Nephron progenitor cell (in vitro differentiated cells): ENCODE measurements at regions not wholly inside any gene's neighbourhood (a gene's known extent, or its start where the extent isn't known, plus 50 kb on each side); places are given as distances from the start of the nearest gene placed in this dataset.

Source experiments
- DNase-seq: peaks from one replicate; pipeline ENCODE4 v3.0.0; 2021
- H3K27ac Mint-ChIP-seq: 2 replicates; pipeline ENCODE4 v1.8.0; 2021; ENCODE audit warnings: mild to moderate bottlenecking, moderate library complexity, mixed read lengths
- H3K27me3 Mint-ChIP-seq: 2 replicates; pipeline ENCODE4 v1.8.0; 2021; ENCODE audit warnings: mild to moderate bottlenecking, low read depth, mixed read lengths; ENCODE audit not compliant: poor library complexity
- H3K36me3 Mint-ChIP-seq: 2 replicates; pipeline ENCODE4 v1.8.0; 2021; ENCODE audit warnings: low read depth, mixed read lengths
- H3K4me1 Mint-ChIP-seq: 2 replicates; pipeline ENCODE4 v1.8.0; 2021; ENCODE audit warnings: mixed read lengths
- H3K4me3 Mint-ChIP-seq: 2 replicates; pipeline ENCODE4 v1.8.0; 2021; ENCODE audit warnings: mild to moderate bottlenecking, moderate library complexity, mixed read lengths
- H3K9me3 Mint-ChIP-seq: 2 replicates; pipeline ENCODE4 v1.8.0; 2021; ENCODE audit warnings: mild to moderate bottlenecking, moderate library complexity, mixed read lengths
- TF ChIP-seq, protein P1 (sequence below): fragments of 200-600 bp; sonication (generic); IDR thresholded peaks from 2 replicates; pipeline ENCODE4 v1.5.0; 2021; ENCODE audit warnings: antibody characterized with exemption

DNA sequence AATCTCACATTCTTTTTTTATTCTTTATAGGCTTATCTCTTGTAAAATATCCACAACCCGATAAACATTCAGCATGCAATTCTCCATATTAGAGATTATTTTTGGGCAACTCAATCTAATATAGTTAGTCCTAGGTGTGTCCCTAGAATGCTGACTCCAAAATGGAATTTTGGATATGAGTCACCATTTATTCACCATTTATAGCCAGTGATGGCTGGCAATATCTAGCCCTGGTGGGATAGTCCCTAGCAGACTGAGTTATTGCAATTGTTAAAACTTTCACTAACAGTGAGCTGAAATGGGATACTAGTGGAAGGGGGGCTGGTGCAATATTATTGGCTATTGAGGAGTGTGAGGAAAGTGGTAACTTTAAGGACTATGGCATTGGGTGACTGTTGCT, 401.6 kb downstream of the SLC4A3 start:
- TF ChIP-seq, protein P1, sequence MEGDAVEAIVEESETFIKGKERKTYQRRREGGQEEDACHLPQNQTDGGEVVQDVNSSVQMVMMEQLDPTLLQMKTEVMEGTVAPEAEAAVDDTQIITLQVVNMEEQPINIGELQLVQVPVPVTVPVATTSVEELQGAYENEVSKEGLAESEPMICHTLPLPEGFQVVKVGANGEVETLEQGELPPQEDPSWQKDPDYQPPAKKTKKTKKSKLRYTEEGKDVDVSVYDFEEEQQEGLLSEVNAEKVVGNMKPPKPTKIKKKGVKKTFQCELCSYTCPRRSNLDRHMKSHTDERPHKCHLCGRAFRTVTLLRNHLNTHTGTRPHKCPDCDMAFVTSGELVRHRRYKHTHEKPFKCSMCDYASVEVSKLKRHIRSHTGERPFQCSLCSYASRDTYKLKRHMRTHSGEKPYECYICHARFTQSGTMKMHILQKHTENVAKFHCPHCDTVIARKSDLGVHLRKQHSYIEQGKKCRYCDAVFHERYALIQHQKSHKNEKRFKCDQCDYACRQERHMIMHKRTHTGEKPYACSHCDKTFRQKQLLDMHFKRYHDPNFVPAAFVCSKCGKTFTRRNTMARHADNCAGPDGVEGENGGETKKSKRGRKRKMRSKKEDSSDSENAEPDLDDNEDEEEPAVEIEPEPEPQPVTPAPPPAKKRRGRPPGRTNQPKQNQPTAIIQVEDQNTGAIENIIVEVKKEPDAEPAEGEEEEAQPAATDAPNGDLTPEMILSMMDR = no peak
- H3K4me1 Mint-ChIP-seq = peaks cover 7% of the 10 kb centered on the region
- no peak overlapping the region for H3K4me3 Mint-ChIP-seq
- no peaks in the 10 kb centered on the region for H3K27me3 Mint-ChIP-seq
- no peaks in the 10 kb centered on the region for H3K36me3 Mint-ChIP-seq
- H3K27ac Mint-ChIP-seq = no peak overlapping the region
- DNase-seq = no peak
- peaks cover under 1% of the 10 kb centered on the region for H3K9me3 Mint-ChIP-seq

DNA sequence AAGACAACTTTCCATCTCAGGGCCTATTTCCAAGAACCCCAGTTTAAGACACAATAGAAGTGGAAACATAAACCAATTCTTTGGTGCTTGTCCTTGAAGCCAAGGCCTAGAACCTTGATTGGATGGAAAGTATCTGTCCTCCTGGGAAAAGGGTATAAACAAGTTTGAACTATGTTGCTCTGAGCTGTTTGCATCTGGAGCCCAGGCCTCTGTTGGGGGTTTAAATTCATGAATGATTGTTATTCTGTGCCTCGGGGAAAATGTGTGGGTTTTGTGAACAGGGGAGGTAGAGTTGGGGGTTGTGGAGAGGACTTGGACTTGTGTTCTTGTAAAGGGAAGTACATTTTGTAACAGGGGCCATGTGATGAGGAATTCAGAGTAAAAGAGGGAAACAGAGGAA, 406.1 kb downstream of the SLC4A3 start:
- Mint-ChIP-seq H3K4me3 (no peak overlapping the region), H3K4me1 (peaks cover 11% of the 10 kb centered on the region), H3K27me3 (no peaks in the 10 kb centered on the region), H3K36me3 (no peaks in the 10 kb centered on the region), H3K27ac (no peak overlapping the region), H3K9me3 (peaks cover 7% of the 10 kb centered on the region)
- TF ChIP-seq, protein P1 = no peak
- DNase-seq = no peak

DNA sequence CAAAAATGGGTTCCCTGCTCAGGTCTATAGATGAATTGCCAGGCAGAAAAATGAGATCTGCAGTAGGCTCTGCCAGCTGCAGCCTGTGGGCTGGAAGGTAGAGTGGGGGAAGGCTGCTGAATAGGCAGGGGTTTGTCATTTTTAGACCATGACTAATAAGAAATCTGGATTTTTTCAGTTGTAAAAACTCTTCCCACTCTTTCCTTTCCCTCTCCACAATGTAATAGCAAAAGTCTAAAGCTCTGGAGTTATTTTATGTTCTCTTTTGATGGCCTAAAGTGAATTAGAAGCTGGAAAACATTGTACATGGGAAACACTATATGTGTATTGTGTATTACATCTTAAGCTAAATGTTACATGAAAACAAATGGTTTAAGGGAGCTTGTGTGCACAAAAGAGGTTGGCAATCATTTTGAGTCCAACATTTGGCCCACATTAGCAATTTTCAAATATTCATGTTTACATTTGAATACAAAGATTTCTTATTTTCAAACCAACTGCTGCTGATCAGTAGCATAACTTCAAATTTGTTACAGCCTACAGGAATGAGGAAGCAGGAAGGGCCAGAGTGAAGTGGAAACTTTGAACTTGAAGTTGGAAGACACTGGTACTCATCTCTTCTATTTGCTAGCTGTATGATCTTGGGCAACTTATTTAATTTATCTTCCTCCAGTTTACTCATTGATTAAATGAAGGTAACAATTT, 407.1 kb downstream of the SLC4A3 start:
- Mint-ChIP-seq H3K9me3 (peaks cover 7% of the 10 kb centered on the region), H3K4me1 (peaks cover 11% of the 10 kb centered on the region), H3K27ac (no peak overlapping the region), H3K27me3 (no peaks in the 10 kb centered on the region), H3K4me3 (no peak overlapping the region), H3K36me3 (no peaks in the 10 kb centered on the region)
- TF ChIP-seq, protein P1 = no peak
- DNase-seq = no peak

DNA sequence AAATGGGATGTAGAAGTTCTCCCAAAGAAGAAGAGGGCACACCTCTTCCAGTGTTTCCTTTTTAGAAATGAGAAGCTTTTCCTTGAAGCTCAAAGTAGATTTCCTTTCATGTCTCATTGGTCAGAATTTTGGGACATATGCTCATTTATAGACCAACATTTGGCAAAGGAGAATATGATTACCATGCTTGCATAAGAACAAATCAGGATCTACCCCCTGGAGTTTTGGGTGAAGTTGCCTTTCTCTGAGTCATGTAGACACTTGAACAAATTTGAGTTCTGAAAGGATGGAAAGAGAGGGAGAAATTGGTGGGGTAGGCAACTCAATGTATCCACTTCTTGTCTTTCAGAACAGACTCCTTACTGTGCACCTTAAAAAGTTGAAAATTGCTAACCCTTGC, 409.0 kb downstream of the SLC4A3 start:
- H3K27ac Mint-ChIP-seq = no peak overlapping the region
- no peaks in the 10 kb centered on the region for H3K36me3 Mint-ChIP-seq
- DNase-seq = no peak
- no peak overlapping the region for H3K4me3 Mint-ChIP-seq
- H3K4me1 Mint-ChIP-seq = peaks cover 12% of the 10 kb centered on the region
- peaks cover 2% of the 10 kb centered on the region for H3K27me3 Mint-ChIP-seq
- TF ChIP-seq, protein P1 = no peak
- H3K9me3 Mint-ChIP-seq = peaks cover 7% of the 10 kb centered on the region

DNA sequence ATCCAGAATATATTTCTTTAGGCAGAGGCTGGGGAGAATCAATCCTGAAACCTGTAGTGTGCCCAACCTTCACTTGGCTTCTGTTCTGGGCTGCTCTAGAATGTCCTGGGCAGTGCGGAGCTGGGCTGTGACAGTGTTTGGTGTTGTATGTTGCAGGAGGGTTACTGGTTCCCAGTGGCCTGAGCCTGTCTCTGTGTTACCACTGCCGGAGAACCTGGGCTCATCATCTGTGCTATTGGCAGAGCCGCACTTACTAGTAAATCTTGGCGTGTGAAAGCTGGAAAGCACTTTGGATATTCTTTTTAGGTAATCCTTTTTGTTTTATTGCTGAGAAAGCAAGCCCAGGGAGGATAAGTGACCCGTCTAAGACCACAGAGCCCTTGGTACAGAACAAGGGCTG, 412.9 kb downstream of the SLC4A3 start:
- Mint-ChIP-seq H3K9me3 (peaks cover 4% of the 10 kb centered on the region), H3K27me3 (peaks cover 6% of the 10 kb centered on the region), H3K27ac (no peak overlapping the region), H3K36me3 (no peaks in the 10 kb centered on the region), H3K4me1 (peaks cover 18% of the 10 kb centered on the region), H3K4me3 (no peak overlapping the region)
- TF ChIP-seq, protein P1 = no peak
- no peak for DNase-seq

DNA sequence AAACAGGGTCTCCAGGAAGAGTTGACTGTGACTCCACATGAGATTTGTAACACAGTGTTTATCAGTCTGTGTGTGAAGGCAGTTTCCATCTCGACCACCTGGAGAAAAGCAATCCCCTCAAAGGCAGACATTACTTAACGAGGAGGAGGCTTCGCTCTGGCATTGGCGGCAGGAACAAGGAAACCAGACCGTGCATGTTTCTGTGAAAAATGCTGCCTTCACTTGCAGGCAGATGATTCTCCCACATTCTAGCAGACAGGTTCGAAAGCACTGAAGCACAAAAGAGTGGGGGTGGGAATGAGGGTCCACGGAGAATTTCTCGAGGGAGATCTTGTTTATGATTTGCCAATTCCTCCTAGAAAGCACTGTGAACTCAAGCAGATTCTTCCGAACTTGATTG, 414.0 kb downstream of the SLC4A3 start:
- H3K27me3 Mint-ChIP-seq = peaks cover 6% of the 10 kb centered on the region
- TF ChIP-seq, protein P1 = no peak
- DNase-seq = no peak
- no peaks in the 10 kb centered on the region for H3K9me3 Mint-ChIP-seq
- peaks cover 18% of the 10 kb centered on the region for H3K4me1 Mint-ChIP-seq
- no peak overlapping the region for H3K4me3 Mint-ChIP-seq
- H3K36me3 Mint-ChIP-seq = no peaks in the 10 kb centered on the region
- H3K27ac Mint-ChIP-seq = no peak overlapping the region
